Stimulated activated CD8-positive, alpha-beta memory T cell treated with anti-CD3 and anti-CD28 coated beads, Interleukin-7, amount 100 ng/mL, for 4 hours (primary cell): ENCODE measurements at regions not wholly inside any gene's neighbourhood (a gene's known extent, or its start where the extent isn't known, plus 50 kb on each side); places are given as distances from the start of the nearest gene placed in this dataset.

Experiments
- DNase-seq, 2 donors: peaks; one replicate each; pipeline ENCODE4 v3.0.0-alpha.2; 2020; ENCODE audit warnings: low read depth in 2 of 2

DNA sequence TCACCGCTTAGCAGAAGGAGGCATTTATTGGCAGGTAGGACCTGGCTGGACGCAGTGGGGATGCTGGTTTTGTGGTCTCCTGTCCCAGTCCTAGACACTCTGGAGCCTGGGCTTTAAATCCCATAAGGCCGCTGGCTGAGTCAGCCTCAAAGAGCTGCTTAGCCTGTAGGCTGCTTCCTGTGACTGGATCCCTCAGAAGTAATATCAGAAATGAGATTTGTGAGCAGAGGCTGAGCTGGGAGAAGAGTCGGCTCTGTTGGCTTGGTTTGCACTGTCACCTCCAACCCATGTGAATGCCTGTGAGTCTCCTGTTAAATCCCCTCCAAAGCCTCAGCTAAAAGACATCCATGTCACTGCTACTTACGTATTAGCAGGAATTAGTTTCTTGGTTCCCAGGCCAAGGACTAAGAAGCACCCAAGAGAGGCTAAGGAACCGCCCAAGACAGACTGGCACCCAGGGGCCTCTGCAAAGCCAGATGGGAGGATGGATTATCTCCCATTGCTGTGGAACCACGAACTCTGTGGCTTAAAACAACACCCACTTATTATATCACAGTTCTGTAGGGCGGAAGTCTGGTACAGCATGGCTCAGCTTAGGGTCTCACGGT, 289.4 kb downstream of the CDC5L start:
- DNase-seq: no peak

DNA sequence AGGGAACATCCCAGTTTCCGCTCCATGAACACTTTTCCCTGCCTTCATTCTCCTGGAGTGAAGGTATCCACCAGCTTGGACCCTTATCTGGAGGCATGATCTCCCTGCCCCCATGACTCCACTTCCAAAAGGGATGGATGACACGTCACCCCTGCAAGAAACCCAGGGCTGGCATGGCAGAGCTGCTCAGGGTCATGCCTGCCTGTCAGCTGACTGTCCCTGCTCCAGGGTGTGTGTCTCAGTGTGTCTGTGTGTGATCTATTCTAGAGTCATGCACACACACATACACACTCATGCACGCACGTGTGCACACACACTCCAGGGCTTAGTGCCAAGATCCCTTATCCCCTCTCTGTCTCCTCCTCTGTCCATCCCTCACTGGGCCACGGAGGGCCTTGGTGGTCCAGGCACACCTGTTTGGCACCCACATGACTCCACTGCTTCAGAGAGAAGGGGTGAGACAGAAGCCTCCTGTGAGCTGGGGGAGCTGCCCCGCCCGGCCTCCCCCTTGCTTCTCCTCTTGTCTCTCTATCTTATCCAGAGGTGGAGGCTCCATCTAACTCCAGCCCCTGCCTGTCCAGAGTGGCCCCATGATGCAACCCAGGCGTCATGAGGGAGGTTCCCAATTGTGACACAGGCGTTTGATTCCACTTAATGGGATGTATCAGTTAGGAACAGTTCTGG, 290.9 kb downstream of the CDC5L start:
- no peak for DNase-seq

DNA sequence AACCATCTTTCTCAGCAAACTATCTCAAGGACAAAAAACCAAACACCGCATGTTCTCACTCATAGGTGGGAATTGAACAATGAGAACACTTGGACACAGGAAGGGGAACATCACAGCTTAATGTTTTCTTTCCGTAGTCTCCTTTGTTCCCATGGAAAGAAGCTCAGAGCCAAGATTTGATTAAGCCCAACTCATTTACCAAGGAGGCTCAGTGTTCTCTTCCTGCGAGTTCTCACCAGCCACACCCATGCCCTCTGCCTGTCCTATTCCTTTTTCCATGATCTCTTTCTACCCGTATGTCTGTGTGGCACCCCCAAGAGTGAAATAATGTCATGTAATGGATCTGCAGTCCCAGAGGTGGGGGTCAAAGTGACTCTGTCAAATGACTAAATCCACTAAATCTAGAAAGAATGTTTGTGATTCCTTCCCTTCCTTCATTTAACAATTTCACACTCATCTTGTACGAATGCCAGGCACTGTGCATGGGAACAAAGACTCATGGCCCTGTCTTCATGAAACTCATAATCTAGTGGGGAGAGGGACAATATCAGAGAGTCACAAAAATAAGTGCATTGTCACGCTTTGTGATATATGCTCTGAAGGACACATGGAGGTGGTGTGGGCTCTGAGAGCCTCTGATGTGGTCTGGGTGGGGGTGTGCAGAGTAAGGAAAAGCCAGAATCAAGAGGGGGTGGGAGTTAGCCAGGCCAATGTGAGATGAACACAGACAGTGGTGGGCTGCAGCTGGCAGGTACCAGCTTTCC, 292.1 kb downstream of the CDC5L start:
- no peak for DNase-seq

DNA sequence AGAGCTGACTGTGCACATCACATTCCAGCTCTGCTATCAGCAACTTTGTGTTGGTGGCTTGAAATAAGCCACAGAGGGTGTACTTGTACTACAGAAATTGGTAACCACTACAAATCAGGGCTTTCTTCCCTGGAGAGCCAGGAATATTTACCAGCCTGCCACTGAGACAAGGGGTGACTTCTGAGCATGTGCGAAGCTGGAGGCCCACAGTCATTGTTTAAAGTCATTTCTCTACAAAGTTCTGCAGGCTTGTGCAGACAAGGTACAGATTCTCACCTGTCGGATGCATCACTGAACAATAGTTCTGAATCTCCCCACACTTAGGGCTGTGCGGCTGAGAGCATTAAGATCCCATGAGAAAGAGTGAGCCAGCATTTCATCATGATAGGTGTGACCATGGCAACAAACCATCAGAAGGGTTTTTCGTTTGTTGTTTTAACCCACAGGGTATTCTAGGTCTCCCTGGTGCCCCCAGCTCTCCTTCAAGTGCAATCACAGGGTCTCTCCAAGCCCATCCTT, 292.8 kb downstream of the CDC5L start:
- DNase-seq: no peak

DNA sequence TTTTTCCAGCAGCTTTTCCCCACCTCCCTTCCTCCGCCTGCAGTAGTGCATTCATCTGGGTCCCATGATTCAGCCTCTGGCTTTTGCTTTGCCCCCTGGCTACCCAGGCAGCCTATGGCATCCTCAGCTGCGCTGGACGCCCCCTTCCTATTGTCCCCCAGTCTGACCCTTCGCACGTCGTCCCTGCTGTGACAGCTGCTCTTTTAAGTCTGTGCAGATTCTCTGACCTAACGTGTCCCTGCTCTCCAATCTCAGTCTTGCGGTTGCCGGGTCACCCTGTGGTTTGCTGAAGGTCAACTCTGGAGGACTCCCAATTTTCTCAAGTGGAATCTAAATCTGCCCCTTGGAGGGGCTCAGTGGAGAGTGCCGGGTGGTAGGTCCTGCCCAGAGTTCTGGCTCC, 294.3 kb downstream of the CDC5L start:
- no peak for DNase-seq

DNA sequence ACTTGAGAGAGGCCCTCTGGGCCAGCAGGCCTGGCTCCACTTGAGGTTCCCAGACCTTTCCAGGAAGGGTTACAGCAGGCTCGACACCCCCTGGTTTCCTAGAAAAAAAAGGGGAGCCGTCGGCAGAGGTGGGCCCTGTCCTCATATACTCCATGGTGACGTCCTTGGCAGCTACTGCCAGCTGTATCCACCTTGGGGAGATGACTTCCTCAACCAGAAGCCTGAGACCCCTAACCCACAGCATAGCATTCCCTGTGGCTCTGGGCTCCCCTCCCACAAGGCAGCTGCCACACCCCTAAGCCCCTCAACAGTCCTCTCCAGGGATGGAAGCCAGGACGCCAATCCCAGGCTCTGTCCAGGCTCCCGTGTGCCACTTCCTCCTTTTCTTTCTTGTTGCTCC, 294.8 kb downstream of the CDC5L start:
- DNase-seq: no peak

DNA sequence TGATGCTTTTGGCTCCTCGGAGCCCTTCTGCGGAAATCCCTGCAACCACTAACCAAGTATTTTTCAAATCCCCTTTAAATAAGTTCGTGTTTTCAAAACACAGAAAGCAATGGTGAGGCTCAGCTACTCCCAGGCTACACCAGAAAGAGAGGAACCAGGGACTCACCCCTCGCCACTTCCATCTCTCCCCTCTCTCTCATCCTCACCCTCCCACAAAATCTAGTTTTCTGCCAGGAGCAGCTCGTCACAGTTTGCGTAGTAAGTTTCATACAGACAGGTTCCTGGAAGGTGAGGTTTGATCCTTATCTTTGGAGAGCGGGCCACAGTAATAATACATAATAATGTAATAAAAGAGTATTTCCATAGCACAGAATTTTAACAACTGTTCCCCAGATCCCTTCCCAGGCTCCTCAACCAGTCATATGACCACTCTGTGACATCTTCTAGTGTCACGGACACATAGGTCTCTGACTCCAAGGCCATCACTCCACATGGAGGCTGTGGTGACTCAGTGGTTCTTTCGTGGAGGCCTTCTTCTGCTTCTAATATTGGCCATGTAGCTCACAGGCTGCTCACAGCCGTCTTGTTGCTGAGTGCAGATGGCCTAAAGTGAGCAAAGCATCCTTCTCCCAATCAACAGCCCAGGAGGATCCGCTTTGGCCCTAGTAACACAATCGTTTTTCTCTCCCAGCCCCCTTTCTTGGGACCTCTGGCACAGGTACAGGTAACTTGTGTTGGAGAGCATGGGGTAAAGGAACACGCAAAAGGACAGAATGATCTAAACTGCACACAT, 295.7 kb downstream of the CDC5L start:
- no peak for DNase-seq

DNA sequence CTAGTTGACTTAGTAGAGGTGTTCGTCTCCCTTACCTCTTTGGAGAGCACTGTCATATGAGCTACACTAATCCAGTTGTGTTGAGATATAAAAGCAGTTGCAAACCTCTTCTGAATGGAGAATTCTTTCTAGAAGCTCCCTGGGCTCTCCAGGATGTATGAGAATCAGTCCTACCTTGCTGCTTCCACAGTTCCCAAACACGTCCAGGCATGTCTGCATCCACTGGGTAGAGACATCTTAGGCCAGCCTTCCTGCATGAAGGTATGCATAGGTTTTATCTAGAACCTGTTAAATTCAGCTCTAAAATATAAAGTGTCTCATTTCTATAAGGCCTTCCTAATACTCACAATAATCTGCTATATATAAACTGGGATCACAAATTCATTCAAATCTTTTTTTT, 297.7 kb downstream of the CDC5L start:
- no peak for DNase-seq

DNA sequence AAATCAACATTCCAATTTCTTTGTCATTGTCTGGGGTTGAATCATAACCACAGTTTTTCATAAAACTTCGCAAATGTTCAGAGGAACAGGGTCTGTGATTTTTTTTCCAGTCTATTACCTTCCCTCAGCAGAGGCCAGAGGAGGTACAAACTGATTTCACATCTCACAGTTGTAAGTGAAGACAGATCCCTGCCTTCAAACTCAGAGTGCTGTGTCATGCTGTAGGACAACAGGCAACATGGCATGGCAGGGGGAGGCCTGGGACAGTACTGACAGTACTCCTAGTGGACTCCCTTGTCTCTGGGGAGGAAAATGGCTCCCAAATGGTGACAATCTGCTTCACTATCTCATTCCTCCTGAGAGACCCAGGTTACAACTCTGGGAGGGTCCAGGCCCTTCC, 308.6 kb downstream of the CDC5L start:
- DNase-seq: no peak

DNA sequence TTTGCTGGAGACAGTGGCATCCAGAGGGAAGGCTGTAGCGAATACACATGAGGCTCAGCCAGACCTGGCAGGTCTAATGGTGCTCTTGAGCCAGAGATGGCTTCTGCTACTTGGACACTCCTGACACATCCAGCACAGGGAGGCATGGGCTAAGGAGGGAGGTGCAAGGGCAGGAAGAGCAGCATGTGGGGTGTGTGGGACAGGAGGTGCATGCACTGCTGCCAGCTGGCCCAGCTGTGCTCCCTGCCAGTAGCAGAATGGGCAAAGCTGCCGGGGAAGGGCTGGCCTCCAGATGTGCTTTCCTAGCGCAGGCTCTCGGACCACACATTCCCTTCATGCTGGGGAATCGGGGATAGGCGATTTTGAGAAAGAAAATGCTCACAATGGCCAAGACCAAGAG, 309.2 kb downstream of the CDC5L start:
- DNase-seq: no peak

DNA sequence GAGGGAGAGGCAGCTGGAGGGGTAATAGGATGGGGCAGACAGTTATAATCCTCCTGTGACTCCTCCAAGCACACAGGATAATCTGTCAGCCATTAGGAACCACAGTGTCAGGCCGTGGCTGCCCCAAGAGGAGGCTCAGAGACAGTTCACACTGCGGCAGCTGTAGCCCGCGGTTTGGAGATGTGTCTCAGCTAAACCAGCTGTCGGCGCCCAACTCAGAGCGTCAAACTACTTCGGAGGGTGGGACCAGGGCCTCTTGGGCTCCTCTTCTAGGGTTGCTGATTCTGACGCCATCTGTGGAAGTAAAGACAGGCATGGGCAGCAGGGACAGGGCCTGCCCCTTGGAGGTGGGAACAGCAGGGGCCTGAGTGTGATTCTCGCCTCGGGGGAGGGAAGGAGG, 309.8 kb downstream of the CDC5L start:
- DNase-seq: no peak

DNA sequence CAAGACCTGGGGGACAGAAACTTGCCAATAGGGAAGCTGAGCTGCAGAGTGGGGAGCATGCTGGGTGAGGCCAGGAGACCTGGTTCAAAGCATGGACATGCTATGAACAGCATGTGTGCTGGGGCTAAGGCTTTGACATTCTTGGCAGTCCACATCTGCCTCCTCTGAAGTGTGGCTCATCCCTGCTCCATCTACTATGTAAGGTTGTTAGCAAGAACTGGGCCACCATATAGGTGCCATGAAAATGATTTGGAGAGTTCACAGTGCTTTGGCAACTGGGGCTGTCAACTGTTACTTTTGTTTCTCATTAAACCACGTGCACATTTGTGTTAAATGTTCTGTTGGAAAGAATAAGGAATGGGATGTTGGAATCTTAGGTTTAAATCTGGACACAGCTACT, 311.1 kb downstream of the CDC5L start:
- no peak for DNase-seq

DNA sequence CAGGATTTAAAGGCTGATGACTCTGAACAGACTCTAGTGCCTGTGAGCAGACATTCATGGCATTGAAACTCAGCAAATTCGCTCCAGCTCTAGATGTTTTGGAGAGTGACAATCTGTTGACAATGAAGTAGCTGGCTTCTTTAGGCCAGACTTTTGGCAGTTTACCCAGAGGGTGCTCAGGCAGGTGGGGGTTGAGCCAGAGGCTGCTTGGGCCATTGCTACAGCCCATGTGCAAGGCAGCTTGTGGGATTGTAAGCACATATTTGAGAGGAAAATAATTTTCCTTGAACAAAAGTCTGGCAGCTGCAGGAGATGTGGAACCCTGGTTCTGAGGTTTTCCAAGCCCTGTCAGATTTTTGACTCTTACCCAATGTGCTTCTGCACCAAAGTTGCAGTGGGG, 311.6 kb downstream of the CDC5L start:
- no peak for DNase-seq

DNA sequence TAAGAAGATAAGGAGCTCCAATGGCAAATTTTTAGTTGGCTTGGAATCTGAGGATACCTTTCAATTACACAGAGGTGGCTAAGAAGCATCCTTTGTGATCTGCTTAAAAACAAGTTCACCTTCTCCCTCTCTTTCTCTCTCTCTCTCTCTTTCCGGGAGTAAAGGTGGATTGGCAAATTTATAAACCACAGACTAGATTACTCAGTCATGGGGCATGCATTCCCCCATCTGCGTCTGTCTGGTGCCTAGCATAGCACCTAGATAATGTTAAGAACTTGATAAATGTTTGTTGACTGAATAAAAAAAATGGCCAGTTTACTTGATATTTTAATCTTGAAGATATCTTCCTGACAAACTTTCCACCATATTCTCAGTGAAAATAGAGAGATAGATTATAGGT, 312.3 kb downstream of the CDC5L start:
- DNase-seq: no peak

DNA sequence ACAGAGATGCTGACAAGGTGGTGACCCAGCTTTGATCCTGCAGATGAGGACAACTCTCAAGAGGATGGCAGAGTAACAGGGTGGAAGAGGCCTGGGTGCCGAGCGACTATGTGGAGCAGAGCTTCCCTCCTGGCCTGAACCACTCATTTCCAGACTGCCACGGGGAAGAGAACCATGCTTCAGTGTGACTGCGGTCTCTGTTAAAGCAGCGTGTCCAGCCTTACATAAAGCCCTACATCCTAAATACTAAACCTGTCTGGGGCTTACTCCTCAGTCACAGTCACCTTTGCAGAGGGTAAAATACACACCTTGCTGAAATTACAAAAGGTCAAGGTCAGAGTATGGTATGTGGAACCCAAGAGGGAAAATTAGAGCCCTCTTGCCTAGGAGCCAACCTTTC, 312.9 kb downstream of the CDC5L start:
- no peak for DNase-seq

DNA sequence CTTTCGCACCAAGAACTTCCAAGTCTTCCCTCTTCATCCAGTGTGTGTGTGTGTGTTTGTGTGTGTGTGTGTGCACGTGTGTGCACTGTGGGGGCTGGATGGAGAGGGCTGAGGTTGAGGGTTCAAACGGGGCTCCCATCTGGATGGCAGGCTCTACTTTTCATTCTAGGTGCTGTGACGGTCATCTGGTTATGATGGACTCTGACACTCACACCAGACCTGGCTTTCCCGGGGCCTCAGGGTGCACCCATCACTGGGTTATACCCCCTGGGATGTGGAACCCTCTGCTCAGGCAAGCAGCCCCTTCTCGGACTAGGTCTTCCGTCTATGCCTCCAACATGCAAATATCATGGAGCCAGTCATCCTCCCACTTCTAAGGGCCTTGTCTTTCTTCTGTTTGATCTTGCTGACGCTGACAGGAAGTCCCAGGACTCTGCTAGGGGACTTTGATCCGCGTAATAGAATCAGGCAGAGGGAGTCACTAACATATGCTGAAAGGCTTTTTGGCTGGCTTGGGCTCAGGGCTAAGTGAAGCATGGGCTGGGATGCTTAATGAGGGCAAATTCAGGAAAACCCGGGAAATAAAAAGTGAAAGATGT, 313.6 kb downstream of the CDC5L start:
- no peak for DNase-seq

DNA sequence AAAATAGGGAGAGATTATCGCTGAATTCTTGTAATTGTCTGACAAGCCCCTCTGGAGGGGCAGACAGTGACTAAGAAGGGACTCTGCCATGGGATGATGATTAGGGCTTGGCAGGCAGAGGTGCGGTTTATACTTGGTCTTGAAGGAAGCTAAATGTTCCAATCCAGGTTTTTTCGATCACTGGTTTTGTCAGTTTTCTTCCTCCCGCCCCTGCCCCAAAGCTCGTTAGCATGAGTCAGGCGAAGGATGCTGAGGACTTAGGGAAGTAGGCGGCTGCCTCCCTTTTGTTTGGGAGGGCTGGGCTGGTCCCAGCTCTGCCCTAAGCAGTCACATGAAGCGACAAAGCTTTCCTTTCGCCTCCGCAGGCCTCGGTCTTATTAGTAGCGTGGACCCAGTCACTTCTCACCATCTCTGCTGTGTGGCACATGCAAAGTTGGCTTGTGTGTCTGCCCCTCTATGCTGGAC, 314.2 kb downstream of the CDC5L start:
- DNase-seq: no peak

DNA sequence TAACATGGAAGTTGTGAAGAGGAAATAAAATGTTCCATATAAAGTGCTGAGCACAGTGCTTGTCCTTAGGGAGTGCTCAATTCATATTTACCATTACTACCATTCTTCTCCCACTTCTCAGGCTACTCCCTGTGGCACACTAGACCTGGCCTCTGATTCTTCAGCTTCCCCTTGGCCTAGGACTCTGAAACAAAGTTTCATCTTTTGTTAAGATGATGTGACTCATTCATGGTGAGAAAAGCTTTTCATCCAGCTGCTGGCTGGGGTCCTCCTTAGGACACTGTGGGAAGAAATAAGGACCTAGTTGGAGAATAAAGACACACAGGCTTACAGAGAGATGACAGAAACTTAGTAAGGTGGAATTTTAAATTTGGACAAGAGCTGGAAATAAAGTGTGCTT, 314.8 kb downstream of the CDC5L start:
- DNase-seq: no peak

DNA sequence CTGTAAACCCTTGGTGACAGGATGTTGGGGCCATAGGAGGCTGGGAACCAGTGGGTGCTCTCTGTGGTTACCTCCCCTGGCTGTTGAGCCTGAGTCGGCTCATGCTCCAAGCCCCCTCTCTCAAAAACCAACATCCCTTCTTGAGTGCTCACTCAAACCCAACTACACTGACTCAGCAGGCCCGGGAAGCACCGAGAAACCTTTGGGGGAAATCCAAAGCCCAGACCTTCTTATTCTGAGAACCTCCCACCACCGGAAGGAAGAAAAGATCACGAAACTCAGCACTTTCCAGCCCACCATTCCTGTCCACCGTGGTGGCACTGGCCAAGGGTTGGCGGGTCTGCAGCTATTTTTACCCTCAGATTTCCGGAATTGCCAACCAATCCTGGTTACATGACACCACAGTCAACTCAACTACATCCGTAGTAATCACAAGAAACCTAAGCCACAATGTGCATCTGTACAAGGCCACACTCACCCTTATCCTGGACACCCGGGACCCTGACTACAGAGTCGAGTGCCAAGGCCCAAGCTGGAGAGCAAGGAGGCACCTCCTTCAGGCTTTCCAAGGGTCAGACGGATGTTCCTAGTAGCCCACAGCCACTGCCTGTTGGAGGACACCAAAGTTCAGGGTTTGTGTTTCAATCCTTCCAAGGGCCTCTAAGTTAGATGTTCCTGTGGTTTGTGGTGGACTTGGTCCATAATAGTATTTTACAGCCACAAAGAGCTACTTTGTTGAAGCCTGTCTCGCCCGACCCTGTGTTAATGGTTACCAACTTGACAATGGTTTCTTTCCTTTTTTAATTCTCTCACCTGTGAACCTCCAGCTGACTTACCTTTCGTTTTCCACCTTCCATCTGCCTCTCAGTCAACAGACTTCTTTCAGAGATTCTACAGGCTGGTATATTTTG, 317.0 kb downstream of the CDC5L start:
- DNase-seq: peak; percentile 8 to 9

DNA sequence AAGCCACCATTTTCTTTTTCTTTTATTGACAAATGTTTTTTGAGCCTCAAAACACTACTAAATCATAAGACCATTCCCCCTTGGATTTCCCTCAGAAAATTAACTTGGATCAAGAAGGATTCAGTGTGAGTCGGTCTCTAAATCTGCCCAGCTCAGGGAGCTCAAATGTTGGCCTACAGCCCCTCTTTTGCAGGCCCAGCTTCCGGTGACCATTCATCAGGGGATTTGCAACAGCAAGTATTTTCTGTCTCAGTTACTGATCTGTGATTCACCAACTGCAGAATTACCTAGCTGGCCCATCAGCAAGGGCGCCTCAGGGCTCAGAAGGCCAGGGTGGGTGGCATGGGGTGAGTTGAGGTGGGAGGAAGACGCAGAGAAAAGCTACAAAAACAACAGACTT, 318.1 kb downstream of the CDC5L start:
- DNase-seq: no peak

DNA sequence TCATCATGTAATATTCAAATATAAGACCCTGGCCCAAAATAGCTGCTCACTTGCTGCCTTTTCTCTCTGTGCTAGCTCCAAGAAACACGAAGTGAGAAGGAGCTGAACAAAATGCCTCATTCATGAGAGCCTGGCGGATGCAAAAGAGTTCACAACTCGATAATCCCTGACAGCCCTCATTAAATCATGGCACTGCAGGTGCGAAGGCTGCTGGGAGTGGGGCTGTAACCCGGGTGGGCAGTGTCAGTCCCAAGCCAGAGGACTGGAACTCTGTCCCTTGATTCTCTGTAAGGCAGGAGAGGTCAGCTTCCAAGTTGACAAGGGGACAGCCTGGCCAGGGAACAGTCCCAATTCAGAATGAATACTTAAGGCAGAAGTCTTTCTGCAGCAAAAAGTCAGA, 318.5 kb downstream of the CDC5L start:
- no peak for DNase-seq
